ENCODE measurements at regions not wholly inside any gene's neighbourhood (a gene's known extent, or its start where the extent isn't known, plus 50 kb on each side); places are given as distances from the start of the nearest gene placed in this dataset.
"Not testable (repeated sequence)": the region's sequence is repeated elsewhere in the genome, so short reads cannot be mapped to it uniquely, and the experiment has no call there.

DNA sequence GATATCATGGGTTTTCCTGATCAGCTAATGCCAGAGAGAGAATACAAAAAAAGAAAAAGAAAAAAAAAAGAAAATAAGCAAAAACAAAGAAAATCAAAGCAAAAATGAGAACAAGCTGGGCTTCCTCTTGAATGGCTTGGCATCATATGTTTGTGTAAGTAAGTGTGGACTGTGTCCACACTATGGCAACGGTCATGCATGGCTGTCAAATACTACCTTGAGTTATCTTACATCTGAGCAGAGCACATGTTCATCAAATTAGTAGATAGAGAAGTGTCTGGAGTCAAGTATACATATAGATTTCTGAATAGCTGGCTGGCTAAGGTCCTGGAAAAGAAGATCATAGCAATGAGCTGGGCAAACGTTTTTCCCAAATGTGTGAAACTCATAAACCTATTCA lies 470.2 kb downstream of the RPIA start:
- not testable (repeated sequence) for DNase-seq

DNA sequence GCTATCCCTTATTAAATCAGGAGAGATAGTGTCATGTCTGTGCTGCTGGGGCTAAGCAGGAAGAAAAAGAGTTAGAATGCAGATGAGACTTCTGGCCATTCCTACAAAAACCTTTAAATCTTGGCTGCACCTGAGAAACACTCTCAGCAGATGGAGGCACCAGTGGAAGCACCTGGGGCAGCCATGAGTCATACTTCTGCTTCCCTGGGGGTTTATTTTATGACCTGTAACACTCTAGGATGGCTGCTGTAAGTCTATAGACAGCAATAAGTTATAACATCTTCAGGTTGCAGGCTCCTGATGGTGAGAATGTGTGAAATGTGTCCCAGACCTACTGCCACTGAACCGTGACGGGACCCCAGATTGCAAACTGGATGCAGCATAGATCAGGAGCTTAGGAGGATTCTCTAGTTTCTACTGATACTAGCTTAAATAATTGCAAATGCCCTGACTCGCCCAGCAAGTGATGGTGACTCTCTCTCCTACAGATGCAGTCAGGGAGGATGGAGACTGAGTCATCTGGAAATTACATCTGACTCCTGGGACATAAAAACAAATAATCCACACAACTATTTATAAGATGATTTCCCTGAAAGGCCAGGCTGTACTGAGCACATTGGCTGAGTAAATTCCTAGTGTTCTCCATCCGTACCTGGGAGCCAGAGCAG lies 479.2 kb downstream of the RPIA start:
- DNase-seq, result not testable (repeated sequence)

- not testable (repeated sequence) for DNase-seq
These were observed 479.7 kb downstream of the RPIA start for GRCh38 chr2:89171174-89171519.

DNA sequence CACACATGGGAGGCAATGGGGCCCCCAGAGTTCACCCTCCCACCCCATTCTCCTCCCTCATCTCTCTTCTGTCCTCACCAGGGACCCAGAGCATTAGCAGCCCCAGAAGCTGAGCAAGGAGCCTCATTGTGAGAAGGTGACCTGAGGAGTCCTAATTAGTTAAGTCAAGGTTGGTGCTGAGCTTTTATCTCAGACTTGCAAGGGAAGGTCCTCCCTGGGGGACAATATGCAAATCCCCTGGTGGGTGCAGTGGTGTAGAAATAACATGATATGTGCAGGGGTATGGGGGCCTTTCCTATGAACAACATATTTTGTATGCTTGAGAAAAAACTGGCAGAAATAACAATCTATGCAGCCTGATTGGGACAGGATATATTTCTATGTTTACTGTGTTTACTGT lies 485.5 kb downstream of the RPIA start:
- DNase-seq, result not testable (repeated sequence)

GRCh38 chr2:89182221-89182620 lies 490.7 kb downstream of the RPIA start:
- not testable (repeated sequence) for DNase-seq

GRCh38 chr2:89184746-89185145 lies 493.3 kb downstream of the RPIA start:
- DNase-seq, result not testable (repeated sequence)

- DNase-seq, result not testable (repeated sequence)
These were observed 504.3 kb downstream of the RPIA start for GRCh38 chr2:89195636-89196251.

DNA sequence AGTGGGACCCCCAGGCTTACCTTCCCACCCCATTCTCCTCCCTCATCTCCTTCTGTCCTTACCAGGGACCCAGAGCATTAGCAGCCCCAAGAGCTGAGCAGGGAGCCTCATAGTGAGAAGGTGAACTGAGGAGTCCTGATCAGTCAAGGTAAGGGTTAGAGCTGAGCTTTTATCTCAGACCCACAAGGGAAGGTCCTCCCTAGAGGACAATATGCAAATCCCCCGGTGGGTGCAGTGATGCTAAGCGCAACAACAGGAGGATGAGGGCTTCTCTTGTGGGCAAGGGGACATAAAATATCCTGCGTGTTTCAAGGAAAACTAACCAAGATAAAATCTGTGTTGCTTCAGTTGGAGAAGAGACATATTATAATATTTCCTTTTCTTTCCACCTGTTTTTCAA lies 505.2 kb downstream of the RPIA start:
- not testable (repeated sequence) for DNase-seq

DNA sequence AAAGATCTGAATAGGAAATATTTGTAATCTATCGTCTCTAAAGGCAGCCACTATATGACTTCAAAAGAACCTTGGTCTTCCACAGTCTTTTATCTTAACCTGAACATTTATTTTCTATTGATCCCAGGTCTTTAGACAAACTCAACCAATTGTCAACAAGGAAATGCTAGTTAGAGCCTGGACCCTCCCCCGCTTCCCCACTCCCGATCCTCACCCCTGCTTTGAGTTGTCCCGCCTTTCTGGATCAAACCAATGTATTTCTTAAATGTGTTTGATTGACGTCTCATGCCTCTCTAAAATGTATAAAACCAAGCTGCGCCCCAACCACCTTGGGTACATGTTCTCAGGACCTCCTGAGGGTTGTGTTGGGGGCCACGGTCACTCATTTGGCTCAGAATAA lies 506.6 kb downstream of the RPIA start:
- DNase-seq, result not testable (repeated sequence)

- not testable (repeated sequence) for DNase-seq
These were observed 508.2 kb downstream of the RPIA start for GRCh38 chr2:89199453-89200246.

- not testable (repeated sequence) for DNase-seq
These were observed 508.7 kb downstream of the RPIA start for GRCh38 chr2:89200247-89200527.

DNA sequence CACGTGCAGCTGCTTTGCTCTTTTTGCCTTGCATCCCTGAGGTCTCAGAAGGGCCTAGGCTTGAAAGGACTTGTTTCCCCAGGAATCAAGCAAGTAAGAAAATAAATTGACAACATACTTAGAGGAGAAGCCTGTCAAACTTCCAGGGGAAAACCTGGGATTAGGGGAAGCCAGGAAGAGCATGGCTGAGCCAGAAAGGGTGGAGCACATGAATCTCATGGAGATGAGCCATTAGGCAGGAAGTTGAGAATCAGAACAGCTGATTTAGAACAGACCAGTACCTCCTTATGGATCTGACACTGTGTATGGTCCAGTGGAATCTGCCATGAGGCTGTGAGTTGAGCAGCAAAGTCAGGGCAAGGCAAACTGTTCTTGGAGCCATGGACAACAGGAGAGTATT lies 511.0 kb downstream of the RPIA start:
- DNase-seq, result not testable (repeated sequence)

DNA sequence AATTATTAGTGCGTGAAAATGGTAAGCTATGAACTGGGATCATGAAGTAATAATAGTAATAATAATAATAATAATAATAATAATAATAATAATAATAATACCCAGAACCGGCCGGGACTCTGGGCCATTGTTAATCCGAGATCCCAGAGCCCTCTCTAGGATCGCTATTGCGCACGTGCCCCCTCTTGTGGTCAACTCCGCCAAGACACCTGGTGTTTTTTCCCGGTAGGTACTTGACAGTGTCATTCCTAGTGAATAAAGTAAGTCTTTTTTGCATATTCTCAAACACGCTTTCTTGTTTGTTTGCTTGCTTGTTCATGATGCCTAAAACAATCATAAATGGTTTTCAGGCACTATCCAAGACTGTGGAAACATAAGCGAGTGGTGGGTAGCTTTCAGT lies 513.7 kb downstream of the RPIA start:
- DNase-seq, result peak; percentile 18

- DNase-seq, result not testable (repeated sequence)
These were observed 516.9 kb downstream of the RPIA start for GRCh38 chr2:89208144-89208932.

- DNase-seq, result not testable (repeated sequence)
These were observed 521.7 kb downstream of the RPIA start for GRCh38 chr2:89213151-89213550.

DNA sequence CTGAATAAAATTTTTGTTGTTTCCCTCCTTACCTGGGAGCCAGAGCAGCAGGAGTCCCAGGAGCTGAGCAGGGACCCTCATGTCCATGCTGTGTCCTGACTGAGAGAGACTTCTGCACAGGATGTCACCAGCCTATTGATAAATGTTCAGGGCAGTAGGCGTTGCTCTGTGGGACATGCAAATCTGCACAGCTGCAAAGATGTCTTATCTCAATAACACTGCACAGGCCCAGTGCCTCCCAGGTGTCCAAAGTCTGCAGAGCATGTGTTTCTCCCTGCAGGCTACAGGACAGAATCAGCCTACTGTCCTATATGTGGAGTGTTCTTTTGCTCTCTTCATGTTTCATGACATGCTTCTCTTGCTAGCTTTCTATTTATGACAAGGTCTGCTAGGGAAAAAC lies 522.3 kb downstream of the RPIA start:
- DNase-seq, result not testable (repeated sequence)

DNA sequence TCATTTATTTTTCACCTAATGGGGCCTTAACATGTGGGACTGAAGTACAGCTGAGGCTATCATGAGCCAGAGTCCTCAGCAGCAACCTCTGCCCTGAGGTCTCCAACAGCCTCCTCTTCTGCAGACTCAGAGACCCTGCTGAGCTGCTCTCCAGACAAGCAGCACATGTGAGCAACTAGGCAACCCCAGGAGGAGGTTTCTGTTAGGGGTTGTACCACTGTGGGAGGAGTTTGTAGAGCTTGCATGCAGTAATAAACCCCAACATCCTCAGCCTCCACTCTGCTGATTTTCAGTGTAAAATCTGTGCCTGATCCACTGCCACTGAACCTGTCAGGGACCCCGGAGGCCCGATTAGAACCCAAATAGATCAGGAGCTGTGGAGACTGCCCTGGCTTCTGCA lies 530.0 kb downstream of the RPIA start:
- DNase-seq, result not testable (repeated sequence)

GRCh38 chr2:89222063-89222732 lies 530.7 kb downstream of the RPIA start:
- not testable (repeated sequence) for DNase-seq

- not testable (repeated sequence) for DNase-seq
These were observed 533.3 kb downstream of the RPIA start for GRCh38 chr2:89224803-89225202.

DNA sequence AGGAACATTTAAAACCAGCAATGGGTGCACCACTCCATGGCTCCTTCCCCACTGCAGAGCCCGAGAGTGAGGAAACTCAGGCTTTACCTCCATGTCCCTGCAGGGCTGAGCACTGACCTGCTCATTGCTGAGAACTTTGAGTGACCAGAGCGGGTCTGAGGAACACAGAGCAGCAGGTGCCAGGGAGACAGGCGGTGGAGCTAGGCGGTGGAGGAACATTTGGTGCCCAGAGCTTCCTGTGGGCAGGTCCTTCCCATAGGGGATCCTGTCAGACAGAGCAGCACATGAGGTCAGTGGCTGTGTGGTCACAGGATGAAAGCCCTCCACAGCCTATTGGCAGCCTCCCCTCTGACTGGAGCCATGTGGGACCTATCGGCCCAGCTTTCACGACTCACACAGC lies 538.5 kb downstream of the RPIA start:
- DNase-seq, result not testable (repeated sequence)

DNA sequence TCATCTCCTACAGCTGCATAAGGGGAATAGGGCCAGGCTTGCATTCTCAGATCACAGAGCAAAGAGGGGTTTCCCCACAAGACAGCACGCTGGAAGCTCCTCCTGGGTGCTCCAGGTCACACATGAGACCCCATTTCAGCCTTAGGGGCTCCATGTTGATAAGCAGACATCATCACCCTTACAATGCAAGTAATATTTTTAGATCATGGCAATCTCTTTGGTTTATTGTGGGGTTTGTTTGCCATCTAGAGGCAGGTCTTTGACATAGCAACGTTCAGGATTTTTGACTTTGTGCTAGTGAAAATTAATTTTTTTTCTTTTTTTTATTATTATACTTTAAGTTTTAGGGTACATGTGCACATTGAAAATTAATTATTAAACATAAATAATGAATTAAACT lies 539.8 kb downstream of the RPIA start:
- DNase-seq, result not testable (repeated sequence)

GRCh38 chr2:89233931-89234330 lies 542.5 kb downstream of the RPIA start:
- DNase-seq, result not testable (repeated sequence)

All from stimulated activated CD4-positive, alpha-beta T cell treated with anti-CD3 and anti-CD28 coated beads, Interleukin-4, amount 100 ng/mL, for 24 hours (primary cell).